ENCODE measurements at regions not wholly inside any gene's neighbourhood (a gene's known extent, or its start where the extent isn't known, plus 50 kb on each side); places are given as distances from the start of the nearest gene placed in this dataset.

DNA sequence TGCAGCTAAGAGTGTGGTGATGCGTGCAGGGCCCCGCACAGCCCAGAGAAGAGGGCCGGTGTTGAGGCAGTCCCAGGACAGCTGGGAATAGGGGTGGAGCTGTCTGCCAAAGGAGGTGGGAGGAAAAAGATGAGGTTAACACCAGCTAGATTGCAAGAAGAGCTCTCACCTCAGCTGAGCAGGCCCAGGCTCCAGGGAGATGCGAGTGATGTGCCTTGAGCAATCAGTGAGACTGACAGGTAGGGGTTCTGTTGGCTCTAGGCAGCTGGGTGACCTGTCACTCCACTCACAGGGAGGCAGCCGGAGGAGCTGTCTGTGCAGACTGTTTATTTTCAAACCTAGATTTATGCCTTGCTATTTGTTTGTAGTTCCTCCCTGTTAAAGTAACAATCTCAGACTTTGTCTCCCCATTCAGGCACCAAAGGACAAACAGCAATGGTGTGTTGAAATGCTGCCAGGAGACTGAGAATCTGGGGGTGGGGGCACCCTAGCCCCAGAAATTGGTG lies 205.1 kb upstream of the CXCL12 start:
- Mint-ChIP-seq H3K27ac (ENCODE audit: unreplicated experiment) (no peak overlapping the region), H3K9me3 (ENCODE audit: unreplicated experiment) (no peaks in the 10 kb centered on the region), H3K27me3 (ENCODE audit: unreplicated experiment) (peaks cover 3% of the 10 kb centered on the region), H3K4me1 (ENCODE audit: unreplicated experiment) (peaks cover 5% of the 10 kb centered on the region), H3K36me3 (ENCODE audit: low read depth, unreplicated experiment) (no peaks in the 10 kb centered on the region), H3K4me3 (ENCODE audit: unreplicated experiment) (no peak overlapping the region)
- TF ChIP-seq, protein P1, sequence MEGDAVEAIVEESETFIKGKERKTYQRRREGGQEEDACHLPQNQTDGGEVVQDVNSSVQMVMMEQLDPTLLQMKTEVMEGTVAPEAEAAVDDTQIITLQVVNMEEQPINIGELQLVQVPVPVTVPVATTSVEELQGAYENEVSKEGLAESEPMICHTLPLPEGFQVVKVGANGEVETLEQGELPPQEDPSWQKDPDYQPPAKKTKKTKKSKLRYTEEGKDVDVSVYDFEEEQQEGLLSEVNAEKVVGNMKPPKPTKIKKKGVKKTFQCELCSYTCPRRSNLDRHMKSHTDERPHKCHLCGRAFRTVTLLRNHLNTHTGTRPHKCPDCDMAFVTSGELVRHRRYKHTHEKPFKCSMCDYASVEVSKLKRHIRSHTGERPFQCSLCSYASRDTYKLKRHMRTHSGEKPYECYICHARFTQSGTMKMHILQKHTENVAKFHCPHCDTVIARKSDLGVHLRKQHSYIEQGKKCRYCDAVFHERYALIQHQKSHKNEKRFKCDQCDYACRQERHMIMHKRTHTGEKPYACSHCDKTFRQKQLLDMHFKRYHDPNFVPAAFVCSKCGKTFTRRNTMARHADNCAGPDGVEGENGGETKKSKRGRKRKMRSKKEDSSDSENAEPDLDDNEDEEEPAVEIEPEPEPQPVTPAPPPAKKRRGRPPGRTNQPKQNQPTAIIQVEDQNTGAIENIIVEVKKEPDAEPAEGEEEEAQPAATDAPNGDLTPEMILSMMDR (IDR thresholded peaks at IDR 0.05; ENCODE audit: unreplicated experiment), result no peak
- no peak for DNase-seq (ENCODE audit: low spot score)

DNA sequence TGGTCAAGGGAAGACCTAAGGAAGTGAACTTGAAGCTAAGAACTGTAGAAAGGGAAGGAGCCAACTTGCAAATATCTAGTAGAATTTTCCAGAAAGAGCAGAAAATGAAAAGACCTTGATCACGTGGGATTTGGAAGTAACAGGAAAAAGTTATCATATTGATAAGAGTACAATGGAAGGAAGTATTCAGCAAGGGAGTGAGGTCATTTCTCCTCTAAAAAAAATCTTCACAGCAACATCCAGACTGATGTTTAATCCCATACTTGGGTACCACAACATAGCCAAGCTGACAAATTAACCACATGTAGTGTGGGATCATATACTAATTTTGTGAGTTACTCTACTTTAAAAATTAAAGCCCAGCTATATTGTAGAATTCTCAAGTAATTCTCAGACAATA lies 207.0 kb upstream of the CXCL12 start:
- DNase-seq (ENCODE audit: low spot score), result no peak
- TF ChIP-seq, protein P1 (IDR thresholded peaks at IDR 0.05; ENCODE audit: unreplicated experiment), result no peak
- no peak overlapping the region for H3K27ac Mint-ChIP-seq (ENCODE audit: unreplicated experiment)
- no peaks in the 10 kb centered on the region for H3K36me3 Mint-ChIP-seq (ENCODE audit: low read depth, unreplicated experiment)
- H3K4me3 Mint-ChIP-seq (ENCODE audit: unreplicated experiment), result no peak overlapping the region
- H3K4me1 Mint-ChIP-seq (ENCODE audit: unreplicated experiment), result peaks cover 5% of the 10 kb centered on the region
- H3K9me3 Mint-ChIP-seq (ENCODE audit: unreplicated experiment), result no peaks in the 10 kb centered on the region
- peaks cover 3% of the 10 kb centered on the region for H3K27me3 Mint-ChIP-seq (ENCODE audit: unreplicated experiment)

GRCh38 chr10:44593952-44594351 lies 209.1 kb upstream of the CXCL12 start:
- Mint-ChIP-seq H3K4me1 (ENCODE audit: unreplicated experiment) (peaks cover 5% of the 10 kb centered on the region), H3K36me3 (ENCODE audit: low read depth, unreplicated experiment) (no peaks in the 10 kb centered on the region), H3K27me3 (ENCODE audit: unreplicated experiment) (peaks cover 3% of the 10 kb centered on the region), H3K4me3 (ENCODE audit: unreplicated experiment) (no peak overlapping the region), H3K27ac (ENCODE audit: unreplicated experiment) (no peak overlapping the region), H3K9me3 (ENCODE audit: unreplicated experiment) (no peaks in the 10 kb centered on the region)
- DNase-seq (ENCODE audit: low spot score), result no peak
- TF ChIP-seq, protein P1 (IDR thresholded peaks at IDR 0.05; ENCODE audit: unreplicated experiment), result no peak

- Mint-ChIP-seq H3K4me1 (ENCODE audit: unreplicated experiment) (no peaks in the 10 kb centered on the region), H3K36me3 (ENCODE audit: low read depth, unreplicated experiment) (no peaks in the 10 kb centered on the region), H3K27ac (ENCODE audit: unreplicated experiment) (no peak overlapping the region), H3K9me3 (ENCODE audit: unreplicated experiment) (no peaks in the 10 kb centered on the region), H3K4me3 (ENCODE audit: unreplicated experiment) (no peak overlapping the region), H3K27me3 (ENCODE audit: unreplicated experiment) (no peaks in the 10 kb centered on the region)
- DNase-seq (ENCODE audit: low spot score), result no peak
- TF ChIP-seq, protein P1 (IDR thresholded peaks at IDR 0.05; ENCODE audit: unreplicated experiment), result no peak
These were observed 222.2 kb upstream of the CXCL12 start for GRCh38 chr10:44607116-44607515.

DNA sequence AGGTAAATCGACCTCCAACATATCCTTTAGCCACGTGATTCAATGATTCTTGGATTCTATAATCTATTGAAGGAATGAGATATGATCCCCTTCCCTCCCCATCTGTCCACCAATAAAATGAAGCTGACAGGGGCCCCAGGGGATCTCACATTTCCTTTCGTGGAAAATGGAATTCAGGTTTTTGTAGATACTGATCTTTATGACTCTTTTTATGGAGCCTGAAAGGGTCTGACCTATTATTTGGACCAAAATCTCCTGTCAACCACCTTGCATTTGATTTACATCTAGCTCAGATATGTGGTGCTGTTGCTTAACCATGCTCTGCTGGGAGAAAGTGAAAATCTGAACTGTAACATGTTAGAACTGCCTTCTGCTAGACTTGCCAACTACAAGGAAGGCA lies 234.0 kb upstream of the CXCL12 start:
- H3K36me3 Mint-ChIP-seq (ENCODE audit: low read depth, unreplicated experiment), result no peaks in the 10 kb centered on the region
- TF ChIP-seq, protein P1 (IDR thresholded peaks at IDR 0.05; ENCODE audit: unreplicated experiment), result no peak
- H3K27me3 Mint-ChIP-seq (ENCODE audit: unreplicated experiment), result no peaks in the 10 kb centered on the region
- no peak for DNase-seq (ENCODE audit: low spot score)
- H3K9me3 Mint-ChIP-seq (ENCODE audit: unreplicated experiment), result no peaks in the 10 kb centered on the region
- no peak overlapping the region for H3K27ac Mint-ChIP-seq (ENCODE audit: unreplicated experiment)
- H3K4me3 Mint-ChIP-seq (ENCODE audit: unreplicated experiment), result no peak overlapping the region
- H3K4me1 Mint-ChIP-seq (ENCODE audit: unreplicated experiment), result no peaks in the 10 kb centered on the region
